GM21717 (cell line): ENCODE measurements at regions not wholly inside any gene's neighbourhood (a gene's known extent, or its start where the extent isn't known, plus 50 kb on each side); places are given as distances from the start of the nearest gene placed in this dataset.
"Not testable (repeated sequence)": the region's sequence is repeated elsewhere in the genome, so short reads cannot be mapped to it uniquely, and the experiment has no call there.

ENCODE experiments used
- ATAC-seq: cut with Tn5 transposase; IDR thresholded peaks from one replicate; pipeline ENCODE4 v1.9.1; 2021; ENCODE audit warnings: mild to moderate bottlenecking, moderate library complexity; ENCODE audit not compliant: unreplicated experiment

GRCh38 chrX:43349363-43349762 is 306.7 kb upstream of the MAOA start:
- peak; percentile 82 for ATAC-seq

GRCh38 chrX:43350935-43351334 is 305.2 kb upstream of the MAOA start:
- no peak for ATAC-seq

GRCh38 chrX:43357741-43358140 is 298.4 kb upstream of the MAOA start:
- no peak for ATAC-seq

GRCh38 chrX:43373032-43373431 is 283.1 kb upstream of the MAOA start:
- no peak for ATAC-seq

- ATAC-seq = no peak
Observed at GRCh38 chrX:43375136-43375535, 281.0 kb upstream of the MAOA start.

GRCh38 chrX:43380704-43381103 is 275.4 kb upstream of the MAOA start:
- no peak for ATAC-seq

GRCh38 chrX:43386875-43387274 is 269.2 kb upstream of the MAOA start:
- ATAC-seq = no peak

GRCh38 chrX:43405191-43405590 is 250.9 kb upstream of the MAOA start:
- ATAC-seq = no peak

GRCh38 chrX:43423876-43424275 is 232.2 kb upstream of the MAOA start:
- no peak for ATAC-seq

GRCh38 chrX:43436517-43436916 is 219.6 kb upstream of the MAOA start:
- ATAC-seq = no peak

GRCh38 chrX:43446752-43447151 is 209.3 kb upstream of the MAOA start:
- ATAC-seq = no peak

- no peak for ATAC-seq
Observed at GRCh38 chrX:43448688-43449087, 207.4 kb upstream of the MAOA start.

GRCh38 chrX:43450355-43450754 is 205.7 kb upstream of the MAOA start:
- ATAC-seq = no peak

- not testable (repeated sequence) for ATAC-seq
Observed at GRCh38 chrX:43451976-43452686, 204.0 kb upstream of the MAOA start.

- no peak for ATAC-seq
Observed at GRCh38 chrX:43456063-43456462, 200.0 kb upstream of the MAOA start.

GRCh38 chrX:43456906-43457305 is 199.2 kb upstream of the MAOA start:
- ATAC-seq = no peak

GRCh38 chrX:43467608-43468234 is 188.4 kb upstream of the MAOA start:
- ATAC-seq = no peak

- no peak for ATAC-seq
Observed at GRCh38 chrX:43469391-43470054, 186.6 kb upstream of the MAOA start.

GRCh38 chrX:43474321-43474720 is 181.8 kb upstream of the MAOA start:
- ATAC-seq = no peak

- no peak for ATAC-seq
Observed at GRCh38 chrX:43479070-43479469, 177.0 kb upstream of the MAOA start.

GRCh38 chrX:43479850-43480249 is 176.2 kb upstream of the MAOA start:
- ATAC-seq = no peak

- no peak for ATAC-seq
Observed at GRCh38 chrX:43481576-43481975, 174.5 kb upstream of the MAOA start.
